ENCODE measurements at regions not wholly inside any gene's neighbourhood (a gene's known extent, or its start where the extent isn't known, plus 50 kb on each side); places are given as distances from the start of the nearest gene placed in this dataset.
A peak's percentile ranks its signal among the peaks of the same experiment; 100 is the strongest.

DNA sequence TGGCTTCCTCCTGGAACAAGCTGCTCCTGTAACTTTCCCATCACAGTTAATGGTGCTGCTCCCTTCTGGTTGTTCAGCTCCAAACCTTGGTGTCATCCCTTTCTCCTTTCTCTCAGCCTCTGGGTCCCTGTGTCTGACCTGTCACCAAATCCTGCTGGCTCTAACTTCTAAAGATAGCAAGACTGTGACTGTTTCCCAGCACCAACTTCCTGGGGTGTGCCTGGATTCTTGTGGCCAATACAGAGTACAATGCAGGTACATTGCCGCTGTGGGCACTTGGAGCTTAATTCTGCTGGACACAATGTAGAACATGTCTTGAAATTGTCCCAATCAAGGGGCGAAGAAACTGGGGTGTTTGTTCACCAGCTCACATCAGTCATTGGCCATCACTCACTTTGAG lies 156.7 kb upstream of the CSF3R start:
- DNase-seq, result no peak

DNA sequence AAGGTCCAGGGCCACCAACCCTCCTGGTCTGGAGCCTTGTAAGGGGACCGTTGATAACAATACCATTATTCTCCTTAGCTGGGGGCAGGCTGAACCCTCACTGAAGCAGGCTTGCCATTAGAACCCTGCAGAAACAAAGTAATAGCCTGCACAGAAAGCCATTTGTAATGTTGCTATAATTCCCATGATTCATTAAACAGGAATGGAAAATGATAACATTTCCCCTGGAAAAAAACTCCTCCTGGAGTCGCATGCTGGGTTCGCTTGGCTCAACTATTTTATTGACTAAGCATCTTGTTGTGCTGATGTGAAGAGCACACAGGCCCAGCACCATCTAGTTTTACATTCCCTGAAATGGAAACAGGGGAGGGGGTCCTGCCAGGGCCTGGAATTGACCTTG lies 155.6 kb upstream of the CSF3R start:
- no peak for DNase-seq

DNA sequence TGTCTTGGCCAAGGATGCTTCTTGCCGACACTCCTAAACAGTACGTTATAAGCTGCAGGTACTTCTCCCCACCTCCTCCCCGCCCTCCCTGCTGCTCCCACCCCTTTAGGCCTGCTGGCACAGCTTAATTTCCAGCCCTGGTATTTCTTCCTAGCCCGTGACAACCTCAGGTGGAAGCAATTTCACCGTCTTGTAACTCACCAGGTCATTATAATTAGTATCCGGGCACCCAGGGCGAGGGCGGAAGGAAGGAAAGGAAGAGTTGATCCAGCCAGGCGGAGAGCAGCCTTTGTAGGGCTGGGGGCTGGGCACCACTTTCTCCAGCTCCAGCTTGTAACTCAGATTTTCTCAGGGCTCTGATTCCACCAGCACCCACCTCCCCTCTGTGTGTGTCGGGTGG lies 153.5 kb upstream of the CSF3R start:
- no peak for DNase-seq

DNA sequence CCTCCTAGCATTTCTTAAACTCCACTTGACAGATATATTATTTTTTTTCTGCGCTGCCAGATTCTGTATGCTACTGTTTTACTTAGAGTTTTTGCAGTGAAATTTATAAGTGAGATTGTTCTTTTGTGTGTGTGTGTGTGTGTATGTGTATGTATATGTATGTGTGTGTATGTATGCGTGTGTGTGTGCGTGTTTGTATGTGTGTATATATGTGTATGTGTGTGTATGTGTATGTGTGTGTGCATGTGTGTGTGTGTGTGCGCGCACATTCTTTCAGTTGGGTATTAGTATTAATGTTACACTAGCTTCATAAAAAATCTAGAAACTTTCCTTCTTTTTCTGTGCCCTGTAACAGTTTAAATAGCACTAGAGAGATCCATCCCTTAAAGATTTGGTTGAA lies 152.6 kb upstream of the CSF3R start:
- no peak for DNase-seq

DNA sequence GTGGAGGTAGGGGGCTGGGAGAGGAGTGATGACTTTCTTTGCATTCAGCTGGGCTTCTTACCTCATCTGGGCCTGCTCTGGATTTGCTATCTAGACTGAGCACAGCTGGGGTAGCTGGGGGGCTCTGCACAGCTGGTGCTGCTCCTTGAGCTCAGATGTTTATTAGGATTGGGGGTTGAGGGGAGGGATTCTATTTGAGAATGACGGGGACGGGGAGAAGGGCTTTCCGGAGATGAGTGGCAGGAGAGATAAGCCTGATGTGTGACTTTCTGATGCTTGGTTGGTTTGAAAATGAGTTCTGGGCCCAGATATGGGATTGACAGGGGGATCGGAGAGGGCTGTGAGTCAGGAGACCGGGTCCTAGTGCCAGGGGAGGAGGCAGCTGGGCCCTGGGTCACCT lies 146.1 kb upstream of the CSF3R start:
- DNase-seq, result no peak

DNA sequence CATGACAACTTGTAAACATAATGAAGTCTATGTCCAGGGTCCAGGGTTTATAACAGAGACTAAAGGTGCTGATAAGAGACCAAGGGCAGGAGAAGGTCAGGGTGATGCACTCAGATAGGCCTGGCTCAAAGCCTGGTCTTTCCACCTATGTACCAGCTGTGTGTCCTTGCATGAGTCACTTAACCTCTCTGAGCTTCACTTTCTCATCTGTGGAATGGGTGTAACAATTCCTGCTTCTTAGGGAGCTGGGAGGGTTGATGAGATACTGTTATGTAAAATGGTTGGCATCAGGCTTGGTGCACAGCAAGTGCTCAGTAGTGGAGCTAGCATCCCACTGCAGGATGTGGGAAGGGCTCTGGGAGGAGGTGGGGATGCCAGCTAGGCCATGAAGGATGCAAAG lies 143.7 kb upstream of the CSF3R start:
- DNase-seq, result no peak

DNA sequence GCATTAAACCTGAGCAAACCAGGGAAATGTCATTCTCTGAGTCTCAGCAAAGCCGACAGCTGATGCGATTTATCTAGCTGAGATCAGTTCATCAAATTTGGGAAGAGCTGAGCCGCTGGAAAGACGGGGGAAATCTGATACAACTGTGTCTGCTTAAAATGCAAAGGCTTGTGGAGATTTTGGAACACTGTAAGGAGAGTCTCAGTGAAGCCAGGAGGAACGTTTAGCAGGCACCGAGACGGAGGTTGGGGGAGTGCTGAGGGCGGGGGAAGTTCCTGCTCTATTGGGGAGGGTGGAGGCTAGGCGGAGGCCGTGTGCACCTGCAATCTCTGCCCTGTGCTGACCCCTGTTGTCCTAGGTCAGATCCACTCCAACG lies 143.2 kb upstream of the CSF3R start:
- no peak for DNase-seq

DNA sequence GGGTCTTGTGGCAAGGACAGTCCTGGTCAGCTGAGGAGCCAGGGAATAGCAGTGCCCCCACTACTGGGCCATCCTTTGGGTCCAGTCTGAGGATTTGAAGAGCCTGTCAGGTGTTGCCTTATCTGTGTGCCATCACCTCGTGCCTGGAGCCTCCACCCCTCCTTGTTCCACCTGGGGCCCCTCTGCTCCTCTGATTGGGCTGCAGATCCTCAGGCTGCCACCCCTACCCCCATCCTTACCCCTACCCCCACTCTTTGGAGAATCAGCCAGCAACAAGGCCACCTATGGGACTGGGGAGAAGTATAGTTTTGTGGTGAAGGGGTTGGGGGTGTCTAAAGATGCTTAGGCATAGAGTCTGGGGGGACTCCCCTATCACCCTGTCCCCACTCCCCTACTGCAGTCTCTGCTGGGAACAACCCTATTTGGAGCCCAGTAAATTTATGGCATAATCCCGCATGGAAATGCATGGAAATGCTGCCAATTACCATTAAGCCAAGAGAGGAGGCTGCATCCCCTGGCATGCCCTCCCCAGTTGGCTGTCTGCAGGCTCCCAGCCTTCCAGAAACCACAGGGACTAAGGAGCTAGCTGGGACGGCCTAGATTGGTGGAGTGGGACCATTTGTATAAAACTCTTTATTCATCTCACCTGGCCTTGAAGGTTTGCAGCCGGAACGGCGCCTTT lies 142.7 kb upstream of the CSF3R start:
- no peak for DNase-seq

DNA sequence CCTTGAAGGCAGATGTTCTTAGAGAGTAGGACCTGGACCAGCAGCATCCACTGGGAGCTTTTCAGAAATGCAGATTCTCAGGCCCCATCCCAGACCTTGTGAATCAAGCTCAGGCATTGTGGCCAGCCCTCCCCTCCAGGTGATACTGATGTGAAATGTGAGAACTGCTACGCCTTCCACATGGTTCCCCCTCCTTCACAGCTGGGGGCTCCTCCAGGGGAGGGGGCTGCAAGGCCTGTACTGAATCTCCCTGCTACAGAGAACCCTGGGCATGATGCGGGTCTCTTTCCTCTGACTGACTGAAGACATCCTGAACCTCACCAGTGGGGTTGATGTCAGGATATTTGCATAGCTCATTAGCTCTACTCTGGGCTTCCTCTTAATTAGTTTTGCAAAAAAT lies 141.8 kb upstream of the CSF3R start:
- DNase-seq, result no peak

DNA sequence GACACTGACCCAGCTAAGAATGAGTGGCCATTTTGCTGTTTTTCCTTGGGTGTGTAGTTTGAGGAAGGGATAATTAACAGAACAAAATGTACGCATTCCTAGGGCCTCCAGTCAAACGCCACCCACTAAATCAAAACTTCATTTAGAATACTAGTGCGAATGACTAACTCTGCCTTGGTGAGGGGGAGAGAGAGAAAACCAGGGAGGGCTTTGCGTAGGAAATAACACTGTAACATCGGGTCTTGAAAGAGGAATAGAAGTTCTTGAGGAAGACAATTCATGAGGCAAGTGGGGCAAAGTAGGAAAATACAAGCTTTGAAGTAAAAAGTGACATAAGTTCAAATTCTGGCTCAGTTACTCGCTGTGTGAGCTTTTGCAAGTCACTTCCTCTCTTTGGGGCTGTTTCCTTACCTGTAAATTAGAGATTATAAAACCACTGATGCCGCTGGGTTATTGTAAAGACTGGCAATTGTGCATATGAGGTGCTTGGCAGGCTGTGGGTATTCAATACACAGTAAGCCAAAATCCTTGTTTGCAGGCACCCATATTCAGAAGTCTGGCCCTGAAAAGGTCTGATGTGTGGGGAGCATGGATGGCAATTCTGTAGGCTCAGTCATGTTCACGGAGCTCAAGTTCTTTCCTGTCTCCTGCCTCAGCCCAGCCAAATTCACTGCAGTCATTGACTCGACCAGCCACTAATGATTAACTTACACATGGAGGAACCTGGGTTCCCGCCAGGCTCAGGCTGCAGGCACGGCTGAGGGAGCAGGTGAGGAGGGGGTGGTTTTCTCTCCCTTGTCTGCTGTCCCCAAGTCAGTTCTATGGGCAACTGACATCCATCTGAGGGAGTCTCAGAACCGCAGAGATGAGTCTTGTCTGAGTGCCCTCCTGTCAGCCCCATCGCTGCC lies 140.3 kb upstream of the CSF3R start:
- no peak for DNase-seq

DNA sequence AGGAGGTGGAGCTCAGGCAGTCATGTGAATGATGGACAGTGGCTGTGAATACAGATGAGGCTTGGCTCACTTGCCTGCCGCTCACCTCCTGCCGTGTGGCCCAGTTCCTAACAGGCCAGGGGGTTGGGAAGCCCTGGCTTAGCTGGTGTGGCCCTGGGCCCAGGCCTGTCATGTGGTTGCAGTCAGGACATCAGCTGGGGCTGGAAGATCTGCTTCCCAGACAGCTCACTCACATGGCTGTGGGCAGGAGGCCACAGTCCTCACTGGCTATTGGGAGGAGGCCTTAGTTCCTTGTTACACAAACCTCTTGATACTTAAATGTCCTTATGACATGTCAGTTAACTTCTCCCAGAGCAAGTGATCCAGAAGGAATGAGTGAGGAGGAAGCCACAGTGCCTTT lies 138.8 kb upstream of the CSF3R start:
- no peak for DNase-seq

DNA sequence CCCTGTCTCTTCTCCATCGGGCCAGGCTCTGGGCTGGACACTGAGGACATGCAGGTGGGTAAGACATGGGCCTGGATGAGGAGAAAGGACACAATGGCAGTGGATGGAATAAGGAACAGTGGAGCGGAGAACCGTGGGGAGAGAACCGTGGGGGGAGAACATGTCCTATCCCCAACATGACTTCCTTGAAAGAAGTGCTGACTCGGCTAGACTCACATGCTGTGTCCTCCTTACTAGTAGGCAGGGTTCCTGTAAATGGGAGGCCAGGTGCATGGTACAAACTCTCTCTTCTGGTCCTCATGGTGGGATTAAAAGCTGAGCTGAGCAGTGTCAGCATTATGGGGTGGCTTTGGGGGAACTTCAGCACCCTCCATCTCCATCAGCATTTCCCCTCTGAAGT lies 137.4 kb upstream of the CSF3R start:
- DNase-seq, result no peak

DNA sequence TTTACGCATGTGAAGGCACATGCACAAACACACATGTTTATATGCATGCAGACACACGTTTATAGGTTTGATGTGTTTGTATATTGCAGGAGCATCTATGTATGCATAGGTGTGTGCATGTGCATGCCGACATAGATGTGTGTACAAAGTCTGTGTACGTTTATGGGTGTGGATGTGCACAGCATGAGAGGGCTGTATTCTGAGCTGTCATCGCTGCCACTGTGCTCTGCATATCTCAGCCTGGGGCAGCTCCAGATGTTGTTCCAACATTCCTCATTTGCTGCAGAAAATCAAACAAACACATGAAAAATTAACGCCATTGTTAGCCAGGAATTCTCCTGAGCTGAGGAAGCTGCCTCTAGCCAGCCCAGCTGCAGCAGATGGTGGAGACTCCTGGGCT lies 132.3 kb upstream of the CSF3R start:
- DNase-seq, result no peak

DNA sequence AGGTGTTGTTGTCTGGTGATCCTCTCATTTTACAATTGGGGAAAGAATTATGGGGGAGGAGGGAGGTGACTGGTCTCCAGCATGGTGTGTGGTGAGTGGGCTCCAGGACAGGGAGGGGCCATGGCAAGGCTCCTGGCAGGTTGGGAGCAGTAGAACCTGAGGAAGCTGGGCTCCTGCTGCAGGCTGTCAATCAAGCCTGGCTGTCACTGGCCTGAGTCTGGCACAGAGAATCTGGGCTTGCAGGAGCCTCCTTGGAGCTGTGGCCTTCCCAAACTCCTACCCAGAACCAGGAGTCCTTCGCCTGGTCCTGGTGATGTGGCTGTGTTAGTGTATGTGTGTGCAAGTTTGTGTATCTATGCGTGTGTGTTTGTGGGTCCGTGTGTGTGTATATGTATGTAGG lies 131.9 kb upstream of the CSF3R start:
- no peak for DNase-seq

DNA sequence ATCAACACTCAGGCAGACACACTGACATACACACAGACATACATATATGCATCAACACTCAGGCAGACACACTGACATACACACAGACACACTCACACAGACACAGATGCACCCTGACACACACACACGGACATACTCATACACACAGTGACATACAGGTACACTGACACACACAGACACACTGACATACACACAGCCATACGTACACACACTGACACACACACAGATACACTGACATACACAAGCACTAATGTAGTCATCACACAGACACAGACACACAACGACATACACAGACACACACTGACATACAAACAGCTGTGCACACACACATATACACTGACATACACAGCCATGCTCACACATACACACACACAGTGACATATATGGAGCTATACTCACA lies 131.0 kb upstream of the CSF3R start:
- no peak for DNase-seq

DNA sequence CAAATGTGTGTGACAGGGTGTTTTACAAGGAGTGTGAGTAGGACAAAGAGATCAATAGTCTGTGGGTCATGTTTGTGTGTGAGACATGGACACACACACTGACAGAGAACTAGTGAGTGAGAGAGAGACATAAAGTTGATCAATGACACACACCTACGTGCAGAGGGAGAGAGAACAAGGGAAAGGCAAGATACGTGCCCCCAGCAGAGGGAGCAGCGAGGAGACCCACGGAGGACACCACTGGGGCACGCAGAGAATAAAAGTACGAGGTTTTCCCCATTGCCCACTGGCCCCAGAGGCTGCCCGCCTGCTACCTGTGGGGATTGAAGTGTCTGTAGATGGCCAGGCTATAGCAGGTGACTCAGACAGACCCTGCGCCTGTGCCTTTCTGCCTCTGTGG lies 130.2 kb upstream of the CSF3R start:
- DNase-seq, result no peak

DNA sequence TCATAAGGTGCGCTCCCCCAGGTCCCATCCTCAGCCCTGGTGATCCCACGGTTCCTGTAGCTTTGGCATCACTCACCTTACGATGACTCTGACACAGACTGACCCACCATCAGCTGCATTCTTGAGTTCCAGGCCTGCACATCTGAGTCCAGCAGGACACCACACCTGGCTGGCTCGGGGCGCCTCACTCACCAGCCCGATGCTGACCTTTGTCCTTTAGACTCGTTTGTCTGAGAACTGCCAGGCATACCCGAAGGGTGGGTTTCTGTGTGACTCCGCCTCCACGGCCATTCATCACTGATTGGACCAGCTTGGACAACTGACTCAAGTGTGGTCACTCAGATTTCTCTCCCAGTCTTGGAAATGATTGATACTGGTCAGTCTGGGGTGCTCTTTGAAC lies 129.4 kb upstream of the CSF3R start:
- DNase-seq, result no peak

DNA sequence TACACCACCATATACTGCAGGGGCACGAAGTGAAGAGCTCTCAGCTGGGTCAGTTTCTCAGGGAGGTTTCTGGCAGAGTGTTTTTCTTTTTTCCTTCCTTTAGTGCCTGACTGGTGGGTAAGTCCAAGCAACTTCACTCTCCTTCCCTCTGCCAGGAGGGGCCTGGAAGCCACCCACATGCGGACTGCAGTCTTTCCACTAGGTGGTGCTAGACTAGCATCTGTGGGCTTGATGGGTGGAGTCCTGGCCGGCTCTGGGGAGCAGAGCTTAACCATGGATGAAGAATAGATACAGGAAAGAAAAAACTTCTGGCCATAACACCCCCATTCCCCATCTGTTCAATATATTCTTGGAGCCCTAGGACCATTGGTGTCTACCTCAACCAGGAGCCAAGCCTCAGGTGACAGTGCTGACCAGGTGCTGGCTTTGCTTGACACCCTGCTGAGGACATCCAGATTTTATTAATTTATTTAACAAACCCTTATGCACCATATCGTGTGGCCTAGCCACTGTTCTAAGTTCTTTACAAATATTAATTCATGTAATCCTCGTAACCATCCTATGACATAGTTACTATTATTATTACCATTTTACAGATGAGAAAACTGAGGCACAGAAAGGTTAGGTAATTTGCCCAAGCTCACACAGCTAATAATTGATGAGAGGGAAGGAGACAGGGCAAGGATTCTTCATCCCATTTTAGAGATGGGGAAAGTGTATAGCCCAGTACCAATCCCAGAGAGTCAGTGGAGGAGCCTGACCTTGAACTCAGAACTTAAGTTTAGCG lies 126.7 kb upstream of the CSF3R start:
- DNase-seq, result peak; percentile 70

DNA sequence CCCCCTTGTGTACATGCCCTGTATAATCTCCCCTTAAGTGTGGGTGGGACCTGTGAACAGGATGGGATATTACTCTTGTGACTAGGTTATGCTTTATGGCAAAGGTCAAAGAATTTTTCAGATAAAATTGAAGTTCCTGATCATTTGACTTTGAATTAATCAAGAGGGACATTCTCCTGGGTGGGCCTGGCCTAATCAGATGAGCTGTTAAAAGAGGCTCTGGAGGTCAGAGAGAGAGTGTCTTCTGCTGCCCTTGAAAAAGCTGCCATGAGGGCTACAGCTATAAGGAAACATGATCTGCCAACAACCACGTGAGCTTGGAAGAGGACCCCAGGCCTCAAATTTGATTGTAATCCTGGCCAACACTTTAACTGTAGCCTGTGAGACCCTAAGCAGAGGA lies 125.6 kb upstream of the CSF3R start:
- no peak for DNase-seq

DNA sequence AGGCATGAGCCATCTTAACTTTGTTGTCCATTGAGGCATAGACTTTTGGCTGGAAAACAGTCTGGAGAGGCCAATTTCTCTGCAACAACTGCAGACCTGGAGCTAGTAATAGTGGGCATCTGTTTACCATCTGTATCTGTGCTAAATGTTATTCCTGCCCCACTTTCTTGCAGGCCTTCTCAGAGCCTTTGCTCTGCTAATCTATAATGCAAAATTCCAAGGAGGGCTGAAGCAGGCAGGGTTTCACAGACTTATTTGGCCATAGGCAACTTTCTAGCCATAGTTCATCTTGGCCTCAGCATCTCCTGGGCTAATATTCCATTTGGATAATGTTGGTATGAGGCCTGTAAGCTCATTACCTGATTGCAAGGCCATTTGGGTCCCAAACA lies 124.5 kb upstream of the CSF3R start:
- no peak for DNase-seq

DNA sequence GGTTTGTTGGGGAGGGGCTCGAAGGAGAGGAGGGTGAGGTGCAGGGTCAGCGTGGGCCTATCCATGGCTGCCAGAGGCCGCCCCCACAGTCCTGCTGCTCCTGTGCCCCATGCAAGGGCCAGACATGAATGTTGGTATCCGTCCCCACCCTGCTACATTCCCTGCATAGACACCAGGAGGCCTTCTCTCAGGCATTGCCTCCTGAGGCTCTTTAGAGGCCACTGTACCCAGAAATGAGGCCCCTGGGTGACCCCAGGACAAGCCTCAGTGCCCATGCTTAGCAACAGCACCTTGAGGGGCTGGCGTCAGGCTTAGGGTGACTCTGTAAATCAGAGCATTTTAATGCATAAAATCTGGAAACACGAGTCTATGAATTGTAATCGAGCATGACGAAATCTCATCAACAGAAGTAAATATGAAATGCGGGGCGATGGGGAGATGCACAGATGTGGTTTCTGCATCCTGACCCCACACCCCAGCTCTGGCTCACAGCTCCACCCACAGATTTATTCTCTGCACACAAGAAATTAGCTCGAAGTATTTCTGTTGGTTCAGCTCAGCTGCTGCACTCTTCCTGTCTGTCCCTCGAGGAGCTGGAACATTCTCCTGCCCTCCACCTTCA lies 124.0 kb upstream of the CSF3R start:
- no peak for DNase-seq

DNA sequence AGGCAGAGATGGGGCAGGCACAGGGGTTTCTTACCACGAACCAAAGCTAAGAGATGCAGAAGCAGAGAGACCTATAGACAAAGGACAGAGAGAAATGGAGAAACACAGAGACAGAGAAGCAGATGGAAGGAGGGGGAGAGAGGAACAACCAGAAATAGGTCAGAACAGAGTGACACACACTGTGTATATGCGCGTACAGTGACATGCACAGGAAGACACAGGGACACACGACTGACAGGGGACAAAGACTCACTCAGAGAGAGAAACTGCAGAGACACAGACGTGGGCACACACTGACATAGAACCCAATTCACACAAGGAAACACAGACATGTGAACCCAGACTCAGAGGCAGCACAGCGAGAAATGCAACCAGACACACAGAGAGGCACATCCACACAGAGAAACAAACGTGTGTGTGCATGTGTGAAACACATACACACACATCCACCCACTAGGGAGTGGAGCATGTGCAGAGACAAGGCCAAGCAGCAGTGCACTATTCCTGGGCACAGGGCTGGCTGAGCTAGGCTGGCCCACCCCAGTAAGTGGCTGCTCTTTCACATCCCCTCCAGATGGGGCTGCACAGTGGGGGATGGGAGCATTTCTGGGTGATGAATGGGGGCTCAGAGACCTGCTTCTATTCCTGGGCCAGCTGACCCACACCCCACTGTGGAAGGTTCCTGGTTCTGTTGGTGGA lies 123.4 kb upstream of the CSF3R start:
- no peak for DNase-seq

DNA sequence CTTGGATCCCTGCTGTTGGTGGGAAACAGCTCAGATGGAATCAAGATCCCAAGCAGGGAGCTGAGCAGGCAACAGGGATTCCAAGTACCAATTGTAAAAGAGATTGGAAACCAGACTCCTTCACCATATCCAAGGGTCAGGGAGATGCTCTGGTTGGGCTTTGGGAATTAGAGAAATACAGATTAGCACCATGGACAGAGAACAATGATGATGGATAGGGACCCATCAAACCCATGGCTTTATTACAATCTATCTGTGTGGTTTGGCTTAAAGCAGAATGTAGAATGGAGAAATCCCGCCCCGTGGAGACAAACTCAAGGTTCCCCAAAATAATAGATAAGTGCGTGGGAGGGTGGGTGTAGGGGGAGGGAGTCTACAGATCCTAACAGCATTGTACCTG lies 120.7 kb upstream of the CSF3R start:
- DNase-seq, result no peak

All from NCI-H1694 (cell line).